HG03432 (cell line): ENCODE measurements at regions not wholly inside any gene's neighbourhood (a gene's known extent, or its start where the extent isn't known, plus 50 kb on each side); places are given as distances from the start of the nearest gene placed in this dataset.

Experiments used
- ATAC-seq: cut with Tn5 transposase; IDR thresholded peaks from one replicate; pipeline ENCODE4 v1.9.1; 2021; ENCODE audit warnings: mild to moderate bottlenecking, moderate library complexity; ENCODE audit not compliant: unreplicated experiment

GRCh38 chr4:14883661-14884060, 118.6 kb upstream of the CPEB2 start:
- ATAC-seq: no peak

GRCh38 chr4:14887842-14888433, 114.3 kb upstream of the CPEB2 start:
- ATAC-seq: no peak

GRCh38 chr4:14888790-14889572, 113.3 kb upstream of the CPEB2 start:
- no peak for ATAC-seq

GRCh38 chr4:14892563-14892962, 109.7 kb upstream of the CPEB2 start:
- no peak for ATAC-seq

GRCh38 chr4:14893713-14894112, 108.6 kb upstream of the CPEB2 start:
- ATAC-seq: no peak

- ATAC-seq: no peak
Measured at GRCh38 chr4:14894392-14895292, 107.6 kb upstream of the CPEB2 start.

GRCh38 chr4:14896656-14897175, 105.6 kb upstream of the CPEB2 start:
- no peak for ATAC-seq

- ATAC-seq: no peak
Measured at GRCh38 chr4:14897217-14897616, 105.1 kb upstream of the CPEB2 start.

- ATAC-seq: no peak
Measured at GRCh38 chr4:14898989-14899388, 103.3 kb upstream of the CPEB2 start.

- no peak for ATAC-seq
Measured at GRCh38 chr4:14902342-14902741, 99.9 kb upstream of the CPEB2 start.

- no peak for ATAC-seq
Measured at GRCh38 chr4:14903321-14903720, 99.0 kb upstream of the CPEB2 start.

- no peak for ATAC-seq
Measured at GRCh38 chr4:14906805-14907204, 95.5 kb upstream of the CPEB2 start.

- no peak for ATAC-seq
Measured at GRCh38 chr4:14908635-14909034, 93.6 kb upstream of the CPEB2 start.

GRCh38 chr4:14910411-14910810, 91.9 kb upstream of the CPEB2 start:
- ATAC-seq: no peak

GRCh38 chr4:14912426-14912825, 89.9 kb upstream of the CPEB2 start:
- ATAC-seq: no peak

GRCh38 chr4:14915018-14915417, 87.3 kb upstream of the CPEB2 start:
- ATAC-seq: no peak

- ATAC-seq: peak; percentile 62
Measured at GRCh38 chr4:14916554-14917297, 85.6 kb upstream of the CPEB2 start.

- no peak for ATAC-seq
Measured at GRCh38 chr4:14917298-14917633, 85.0 kb upstream of the CPEB2 start.

- no peak for ATAC-seq
Measured at GRCh38 chr4:14918336-14918735, 83.9 kb upstream of the CPEB2 start.

GRCh38 chr4:14919785-14920184, 82.5 kb upstream of the CPEB2 start:
- ATAC-seq: no peak

- no peak for ATAC-seq
Measured at GRCh38 chr4:14920237-14920636, 82.0 kb upstream of the CPEB2 start.
